T-helper 2 cell treated with Interferon-gamma antibody and Interleukin-4, amounts not matched to agents 100 ng/mL and 5 ng/mL, for 36 hours (primary cell): ENCODE measurements at regions not wholly inside any gene's neighbourhood (a gene's known extent, or its start where the extent isn't known, plus 50 kb on each side); places are given as distances from the start of the nearest gene placed in this dataset.

Experiments
- intact Hi-C: fragments of 100-400 bp; cut with micrococcal nuclease; formaldehyde crosslinking; loops from one replicate; pipeline ENCODE4 v1.15.1; 2023

GRCh38 chr20:52578559-52578958 is 387.0 kb upstream of the ZFP64 start:
- intact Hi-C loops: no loop called here

- intact Hi-C loops: no loop called here
Measured at GRCh38 chr20:52577696-52578095, 386.1 kb upstream of the ZFP64 start.

- intact Hi-C loops: no loop called here
Measured at GRCh38 chr20:52572687-52573086, 381.1 kb upstream of the ZFP64 start.

GRCh38 chr20:52569201-52569600 is 377.6 kb upstream of the ZFP64 start:
- intact Hi-C loops: no loop called here

- intact Hi-C loops: no loop called here
Measured at GRCh38 chr20:52565614-52566013, 374.0 kb upstream of the ZFP64 start.

- intact Hi-C loops: no loop called here
Measured at GRCh38 chr20:52564594-52564993, 373.0 kb upstream of the ZFP64 start.

GRCh38 chr20:52552181-52552872 is 360.7 kb upstream of the ZFP64 start:
- intact Hi-C loops: no loop called here

GRCh38 chr20:52542131-52542530 is 350.6 kb upstream of the ZFP64 start:
- intact Hi-C loops: no loop called here

GRCh38 chr20:52540509-52540908 is 348.9 kb upstream of the ZFP64 start:
- intact Hi-C loops: no loop called here

- intact Hi-C loops: no loop called here
Measured at GRCh38 chr20:52539891-52540290, 348.3 kb upstream of the ZFP64 start.

- intact Hi-C loops: no loop called here
Measured at GRCh38 chr20:52536841-52537400, 345.3 kb upstream of the ZFP64 start.

GRCh38 chr20:52536040-52536439 is 344.5 kb upstream of the ZFP64 start:
- intact Hi-C loops: no loop called here

- intact Hi-C loops: no loop called here
Measured at GRCh38 chr20:52534616-52535015, 343.0 kb upstream of the ZFP64 start.

- intact Hi-C loops: no loop called here
Measured at GRCh38 chr20:52533401-52533800, 341.8 kb upstream of the ZFP64 start.

GRCh38 chr20:52532674-52533073 is 341.1 kb upstream of the ZFP64 start:
- intact Hi-C loops: no loop called here

- intact Hi-C loops: no loop called here
Measured at GRCh38 chr20:52530571-52530970, 339.0 kb upstream of the ZFP64 start.

- intact Hi-C loops: no loop called here
Measured at GRCh38 chr20:52529826-52530225, 338.2 kb upstream of the ZFP64 start.

- intact Hi-C loops: no loop called here
Measured at GRCh38 chr20:52524861-52525260, 333.3 kb upstream of the ZFP64 start.

GRCh38 chr20:52518735-52519134 is 327.2 kb upstream of the ZFP64 start:
- intact Hi-C loops: no loop called here

GRCh38 chr20:52515877-52516276 is 324.3 kb upstream of the ZFP64 start:
- intact Hi-C loops: no loop called here

GRCh38 chr20:52500157-52500556 is 308.6 kb upstream of the ZFP64 start:
- intact Hi-C loops: no loop called here

- intact Hi-C loops: no loop called here
Measured at GRCh38 chr20:52497731-52498130, 306.2 kb upstream of the ZFP64 start.

GRCh38 chr20:52496191-52496590 is 304.6 kb upstream of the ZFP64 start:
- intact Hi-C loops: no loop called here
